GM18517 (cell line): ENCODE measurements at regions not wholly inside any gene's neighbourhood (a gene's known extent, or its start where the extent isn't known, plus 50 kb on each side); places are given as distances from the start of the nearest gene placed in this dataset.
"Not testable (repeated sequence)": the region's sequence is repeated elsewhere in the genome, so short reads cannot be mapped to it uniquely, and the experiment has no call there.

Experiments used
- ATAC-seq: cut with Tn5 transposase; IDR thresholded peaks from one replicate; pipeline ENCODE4 v1.9.1; 2021; ENCODE audit warnings: mild to moderate bottlenecking, moderate library complexity; ENCODE audit not compliant: unreplicated experiment

GRCh38 chr6:25150863-25151262 lies 128.3 kb upstream of the CARMIL1 start:
- no peak for ATAC-seq

DNA sequence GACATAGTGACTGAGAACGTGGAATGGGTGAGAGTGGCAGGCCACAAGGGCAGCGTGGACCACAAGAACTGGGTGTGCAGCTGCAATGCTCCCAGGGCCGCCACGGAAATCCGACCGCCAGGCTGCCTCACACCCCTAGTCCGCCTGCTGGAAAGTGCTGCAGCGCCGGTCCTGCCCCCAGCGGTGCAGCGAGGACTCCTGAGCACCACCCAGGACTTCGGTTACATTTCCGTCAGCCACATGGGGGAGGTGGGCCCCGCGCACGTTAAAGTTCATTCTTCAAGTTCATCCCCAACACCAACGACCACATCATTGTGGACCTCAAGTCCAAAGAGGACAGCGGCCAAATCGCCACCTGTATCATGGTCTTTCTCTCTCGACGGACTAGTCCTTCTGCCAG lies 126.1 kb upstream of the CARMIL1 start:
- ATAC-seq = no peak

DNA sequence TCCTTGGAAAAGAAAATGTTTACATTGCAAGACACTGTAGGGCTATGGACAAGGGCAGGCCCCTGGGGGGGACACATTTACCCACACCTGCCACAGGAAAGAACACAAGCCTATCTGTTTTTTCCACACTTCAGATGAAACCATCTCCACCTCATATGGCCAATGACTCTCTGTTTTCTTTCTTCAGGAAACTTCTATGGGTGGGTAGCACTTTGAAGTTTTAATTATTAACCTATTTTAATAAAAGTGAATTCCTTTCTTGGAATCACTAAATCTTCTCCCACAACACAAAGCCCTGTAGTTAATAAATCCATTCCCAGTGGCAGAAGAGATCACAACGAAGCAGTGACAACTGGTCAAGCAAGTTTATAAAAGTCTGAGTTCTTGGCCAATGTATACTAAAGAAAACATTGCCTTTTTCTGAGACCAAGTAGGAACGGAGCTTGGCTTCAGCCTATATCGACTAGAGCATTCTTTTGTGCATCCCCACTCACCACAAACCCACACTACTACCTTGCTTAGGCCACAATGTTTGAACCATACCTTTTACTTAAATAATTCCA lies 125.1 kb upstream of the CARMIL1 start:
- ATAC-seq = no peak

DNA sequence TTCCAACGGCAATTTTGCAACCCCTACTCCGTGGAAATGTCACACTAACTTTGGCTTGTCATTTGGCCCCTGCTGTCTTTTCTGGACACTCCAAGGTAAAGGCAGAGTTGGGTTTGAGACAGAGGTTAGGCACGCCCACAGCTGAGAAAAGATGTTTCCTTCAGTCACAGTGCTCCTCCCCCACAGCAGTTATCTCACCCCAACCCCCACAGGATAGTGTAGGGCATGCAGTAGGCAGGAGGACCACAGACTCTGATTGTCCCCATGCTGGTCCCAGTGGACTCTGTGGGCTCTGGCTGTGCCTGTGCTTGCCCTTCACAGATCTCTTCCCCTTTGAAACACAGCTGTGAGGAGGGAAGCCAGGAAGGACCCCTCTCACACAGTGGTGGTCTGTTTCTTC lies 124.0 kb upstream of the CARMIL1 start:
- ATAC-seq = no peak

GRCh38 chr6:25156123-25156522 lies 123.1 kb upstream of the CARMIL1 start:
- no peak for ATAC-seq

GRCh38 chr6:25157183-25157582 lies 122.0 kb upstream of the CARMIL1 start:
- no peak for ATAC-seq

GRCh38 chr6:25157842-25158241 lies 121.3 kb upstream of the CARMIL1 start:
- ATAC-seq = no peak

DNA sequence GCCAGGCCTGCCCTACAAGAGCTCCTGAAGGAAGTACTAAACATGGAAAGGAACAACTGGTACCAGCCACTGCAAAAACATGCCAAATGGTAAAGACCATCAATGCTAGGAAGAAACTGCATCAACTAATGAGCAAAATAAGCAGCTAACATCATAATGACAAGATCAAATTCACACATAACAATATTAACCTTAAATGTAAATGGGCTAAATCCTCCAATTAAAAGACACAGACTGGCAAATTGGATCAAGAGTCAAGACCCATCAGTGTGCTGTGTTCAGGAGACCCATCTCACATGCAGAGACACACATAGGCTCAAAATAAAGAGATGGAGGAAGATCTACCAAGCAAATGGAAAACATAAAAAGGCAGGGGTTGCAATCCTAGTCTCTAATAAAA lies 119.0 kb upstream of the CARMIL1 start:
- not testable (repeated sequence) for ATAC-seq

DNA sequence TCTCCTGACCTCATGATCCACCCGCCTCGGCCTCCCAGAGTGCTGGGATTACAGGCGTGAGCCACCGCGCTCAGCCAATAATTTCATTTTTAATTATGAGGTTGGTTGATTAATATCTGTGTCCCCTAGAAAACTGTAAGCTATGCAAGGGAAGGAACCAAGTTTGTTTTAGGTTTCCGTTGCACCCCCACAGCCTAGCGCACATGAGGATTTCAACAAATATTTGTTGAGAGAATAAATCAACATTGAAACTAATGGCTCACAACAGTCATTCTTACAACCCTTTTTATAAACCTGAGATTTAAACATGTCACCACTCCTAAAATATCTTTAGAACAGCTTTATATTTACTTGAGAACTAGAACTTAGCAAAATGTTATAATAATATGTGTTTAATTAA lies 114.0 kb upstream of the CARMIL1 start:
- ATAC-seq = no peak

GRCh38 chr6:25165800-25166199 lies 113.4 kb upstream of the CARMIL1 start:
- no peak for ATAC-seq

DNA sequence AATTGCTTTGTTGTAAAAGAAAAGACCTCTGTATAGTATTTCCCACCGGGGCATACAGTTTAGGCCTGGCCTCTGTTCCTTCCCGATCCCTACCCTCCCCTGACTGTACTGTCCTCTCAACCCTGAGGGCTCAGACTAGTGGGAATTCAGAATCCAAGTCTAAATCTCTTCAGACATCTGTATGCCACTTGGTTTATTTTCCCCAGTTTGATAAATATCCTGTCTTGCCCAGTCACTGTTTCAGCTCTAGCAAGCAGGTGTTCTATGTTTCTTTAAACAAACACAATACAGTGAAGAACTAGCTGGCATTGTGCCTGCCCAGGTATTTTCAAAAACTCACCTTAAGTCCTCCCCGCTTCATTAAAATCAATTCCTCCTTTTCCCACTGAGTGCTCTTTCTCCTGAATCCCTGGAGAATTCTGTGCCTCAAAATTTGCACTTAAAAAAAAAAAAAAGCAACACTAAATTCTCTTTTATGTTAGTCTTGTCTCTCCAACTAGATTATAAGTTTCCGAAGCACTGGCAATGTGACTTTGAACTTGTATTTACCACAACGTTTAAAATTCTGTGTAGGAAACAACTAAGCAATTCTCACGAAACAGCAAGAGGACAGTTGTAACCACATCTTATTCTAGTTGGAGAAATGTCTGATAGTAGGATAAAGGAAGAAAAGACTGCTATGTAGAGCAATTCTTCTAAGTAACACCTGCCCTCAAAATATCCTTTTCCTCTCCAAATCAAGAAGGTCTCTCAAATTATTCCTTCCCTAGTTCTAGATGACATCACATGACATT lies 112.0 kb upstream of the CARMIL1 start:
- ATAC-seq = no peak

DNA sequence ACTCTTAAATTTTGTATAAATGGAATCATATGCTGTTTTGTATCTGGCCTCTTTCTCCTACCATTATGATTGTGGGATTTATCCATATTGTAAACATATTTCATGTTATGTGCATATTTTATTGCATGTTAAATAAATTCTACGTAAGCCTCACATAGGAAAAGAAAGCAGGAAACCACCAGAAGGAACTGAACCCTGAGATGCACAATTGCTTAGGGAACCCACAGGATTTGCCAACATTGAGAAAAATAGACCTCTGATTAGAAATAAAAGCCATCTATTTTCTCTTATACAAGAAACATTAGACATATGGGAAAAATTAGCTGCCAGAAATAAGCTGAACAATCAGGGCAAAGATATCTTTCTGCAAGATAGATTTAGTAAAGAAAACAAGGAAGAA lies 111.2 kb upstream of the CARMIL1 start:
- ATAC-seq = no peak

DNA sequence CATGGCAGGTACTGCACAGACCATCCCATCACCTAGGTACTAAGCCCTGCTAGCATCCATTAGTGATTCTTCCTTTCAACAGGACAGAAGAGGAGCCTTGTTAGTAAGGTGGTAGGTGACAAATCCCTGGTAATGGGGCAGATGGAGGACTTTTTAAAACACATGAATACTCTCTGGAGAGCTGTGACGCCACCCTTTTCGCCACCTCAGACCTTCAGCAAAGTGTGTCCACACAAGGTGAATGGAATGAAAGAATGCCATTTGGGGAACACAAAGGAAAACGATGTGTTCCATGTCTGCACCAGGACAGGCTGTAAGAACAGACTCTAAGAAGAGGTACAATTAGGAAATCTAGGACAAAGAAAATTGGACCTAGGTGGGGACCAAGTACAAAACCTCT lies 110.5 kb upstream of the CARMIL1 start:
- ATAC-seq = no peak

DNA sequence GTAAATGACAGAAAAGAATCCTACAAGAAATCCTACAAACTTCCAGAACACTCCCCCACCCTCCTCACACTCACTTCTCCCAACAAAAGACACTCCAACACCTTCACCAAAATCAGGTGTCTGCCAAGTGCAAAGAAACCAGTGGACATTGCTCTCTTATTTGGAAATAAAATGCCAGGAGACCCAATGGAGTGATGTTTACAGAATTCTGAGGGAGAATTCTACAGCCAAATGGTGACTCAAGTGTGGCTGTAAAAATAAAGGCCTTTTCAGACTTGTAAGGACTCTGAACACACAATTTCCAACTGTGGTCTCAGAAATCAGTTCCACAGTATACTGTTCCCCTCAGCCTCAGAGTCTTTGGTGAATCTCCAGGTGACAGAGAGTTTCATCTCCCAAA lies 109.6 kb upstream of the CARMIL1 start:
- ATAC-seq = no peak

- no peak for ATAC-seq
Measured at GRCh38 chr6:25169961-25170360, 109.2 kb upstream of the CARMIL1 start.

GRCh38 chr6:25170640-25171039 lies 108.5 kb upstream of the CARMIL1 start:
- no peak for ATAC-seq

DNA sequence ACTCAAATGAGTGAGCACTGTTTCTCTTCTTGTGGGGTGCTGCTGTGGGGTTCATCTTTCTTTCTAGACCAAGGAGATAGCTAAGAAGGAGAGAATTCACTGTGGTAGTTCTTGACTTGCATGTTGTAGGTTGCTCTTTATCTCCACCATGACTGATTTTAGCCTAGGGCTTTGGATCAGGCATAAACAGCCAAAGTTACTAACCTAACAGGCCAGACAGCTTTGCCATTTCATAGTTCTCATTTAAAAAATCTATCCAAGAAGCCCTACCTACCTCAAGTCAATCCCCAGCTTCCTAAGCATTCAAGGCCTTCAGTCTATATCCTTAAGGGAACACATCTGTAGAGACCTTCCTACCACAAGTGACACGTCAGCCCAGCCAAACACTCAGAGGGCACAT lies 107.9 kb upstream of the CARMIL1 start:
- ATAC-seq = no peak

GRCh38 chr6:25172819-25173218 lies 106.4 kb upstream of the CARMIL1 start:
- ATAC-seq = no peak

DNA sequence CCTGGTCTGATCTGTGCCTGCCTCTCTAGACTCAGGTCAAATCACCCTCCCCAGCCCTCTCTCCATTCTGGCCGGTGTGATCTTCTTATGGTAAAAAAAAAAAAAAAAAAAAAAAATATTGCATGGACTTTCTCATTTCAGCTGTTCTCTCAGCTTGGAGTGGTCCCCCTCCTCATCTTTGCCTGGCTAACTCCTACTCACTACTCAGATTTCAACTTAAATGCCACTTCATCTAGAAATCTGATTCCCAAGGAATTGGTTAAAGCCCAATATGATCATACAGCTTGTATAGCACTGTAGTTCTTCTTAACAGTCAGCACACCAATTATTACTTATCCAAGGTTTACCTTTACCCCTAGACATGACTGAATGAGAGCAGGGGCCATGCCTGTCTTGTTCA lies 105.9 kb upstream of the CARMIL1 start:
- no peak for ATAC-seq

- no peak for ATAC-seq
Measured at GRCh38 chr6:25173951-25174474, 105.2 kb upstream of the CARMIL1 start.

GRCh38 chr6:25174678-25175077 lies 104.5 kb upstream of the CARMIL1 start:
- ATAC-seq = no peak

DNA sequence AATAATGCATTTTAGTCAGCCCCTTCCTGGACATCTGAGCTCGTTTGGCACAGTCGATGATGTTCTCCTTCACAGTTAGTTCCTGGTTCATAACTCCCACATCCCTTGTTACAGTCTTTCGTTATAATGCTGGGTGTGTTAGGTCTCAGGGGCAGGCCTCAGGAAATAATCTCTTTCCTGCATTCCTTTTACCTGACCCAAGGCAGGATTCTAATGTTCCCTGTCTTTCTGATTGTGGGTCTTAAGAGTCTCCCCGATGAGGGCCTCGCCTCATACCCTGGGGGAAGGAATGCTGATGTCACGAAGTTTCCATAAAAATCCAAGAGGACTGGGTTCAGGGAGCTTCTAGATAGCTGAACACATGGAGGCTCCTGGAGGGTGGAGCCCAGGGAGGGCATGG lies 104.0 kb upstream of the CARMIL1 start:
- ATAC-seq = no peak

DNA sequence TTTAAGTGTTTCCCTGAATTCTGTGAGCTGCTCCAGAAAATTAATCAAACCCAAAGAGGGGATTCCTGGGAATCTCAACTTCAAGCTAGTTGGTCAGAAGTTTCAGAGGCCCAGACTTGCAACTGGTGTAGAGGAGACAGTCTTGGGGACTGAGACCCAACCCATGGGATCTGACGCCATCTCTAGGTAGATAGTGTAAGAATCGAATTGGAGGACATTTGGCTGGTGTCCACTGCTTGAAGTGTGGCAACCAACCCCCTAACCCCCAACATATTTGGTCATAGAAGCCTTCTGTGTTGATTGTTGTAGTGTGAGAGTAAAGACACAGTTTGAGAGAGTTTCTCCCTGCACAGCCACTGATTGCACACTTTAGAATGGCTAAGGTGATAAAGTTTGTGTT lies 103.5 kb upstream of the CARMIL1 start:
- ATAC-seq = no peak
